IPS DF 6.9 (cell line): ENCODE measurements at regions not wholly inside any gene's neighbourhood (a gene's known extent, or its start where the extent isn't known, plus 50 kb on each side); places are given as distances from the start of the nearest gene placed in this dataset.

Experiments
- DNase-seq: peaks from one replicate; pipeline ENCODE4 v3.0.0-alpha.2; 2013; ENCODE audit warnings: low read depth, low spot score
- H3K27ac ChIP-seq: one replicate; pipeline ENCODE4 v1.5.1; 2013; ENCODE audit warnings: low read length, control low read depth
- H3K27me3 ChIP-seq: 2 replicates; pipeline ENCODE4 v1.6.1; 2013; ENCODE audit warnings: mild to moderate bottlenecking, low read length; ENCODE audit not compliant: control insufficient read depth, insufficient read depth
- H3K36me3 ChIP-seq: 2 replicates; pipeline ENCODE4 v1.6.1; 2013; ENCODE audit warnings: low read length; ENCODE audit not compliant: control insufficient read depth, insufficient read depth
- H3K4me1 ChIP-seq: 2 replicates; pipeline ENCODE4 v1.6.1; 2013; ENCODE audit warnings: low read length; ENCODE audit not compliant: control insufficient read depth, insufficient read depth
- H3K4me3 ChIP-seq: 2 replicates; pipeline ENCODE4 v1.5.1; 2013; ENCODE audit warnings: mild to moderate bottlenecking, low read length
- H3K9me3 ChIP-seq: 2 replicates; pipeline ENCODE4 v1.6.1; 2013; ENCODE audit warnings: low read length, inconsistent platforms; ENCODE audit not compliant: control insufficient read depth, insufficient read depth
- WGBS: extraction: QIAGEN DNeasy Blood & Tissue Kit; methylation state at CpG from one replicate; pipeline ENCODE4 v1.1.7; 2013; ENCODE audit warnings: mixed read lengths, missing lambda C conversion rate; ENCODE audit not compliant: insufficient read length, insufficient coverage; 5-methylcytosine and 5-hydroxymethylcytosine counted together

DNA sequence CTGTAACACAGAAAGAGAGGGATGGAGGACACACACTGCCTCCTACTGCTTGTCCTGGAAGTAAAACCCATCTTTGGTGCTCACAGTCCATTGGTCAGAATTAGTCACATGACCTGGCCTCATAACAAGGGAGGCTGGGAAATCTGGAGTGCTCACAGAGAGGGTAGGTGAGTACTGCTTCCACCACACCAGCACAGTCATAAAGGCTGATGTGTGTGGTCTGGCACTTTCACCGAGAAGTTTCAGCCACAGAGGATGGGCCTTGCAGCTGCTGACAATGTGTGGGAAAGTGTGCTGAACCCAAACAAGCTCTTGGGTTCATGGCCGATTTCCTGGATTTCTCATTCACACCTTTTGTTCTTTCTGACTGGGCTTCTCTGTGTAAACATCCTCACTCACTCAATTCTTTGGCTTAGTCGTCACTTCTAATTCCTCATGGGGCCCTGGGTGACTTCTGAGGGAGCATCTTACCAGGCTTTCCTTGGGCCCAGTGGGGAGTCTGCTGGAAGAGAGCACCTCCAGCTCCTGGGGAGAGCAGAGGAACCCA is 100.7 kb downstream of the ASB7 start:
- DNase-seq, result no peak
- Histone ChIP-seq H3K4me3 (no peak overlapping the region), H3K27ac (no peak overlapping the region), H3K36me3 (no peaks in the 10 kb centered on the region), H3K27me3 (no peaks in the 10 kb centered on the region), H3K4me1 (no peaks in the 10 kb centered on the region), H3K9me3 (0 out of 2 replicates have a peak, but pooled peaks cover 1% of the 10 kb centered on the region)
- WGBS, result no CpG with 5 or more reads among the region's 3 CpGs

GRCh38 chr15:100703671-100704070 is 101.3 kb downstream of the ASB7 start:
- H3K27ac ChIP-seq, result no peak overlapping the region

DNA sequence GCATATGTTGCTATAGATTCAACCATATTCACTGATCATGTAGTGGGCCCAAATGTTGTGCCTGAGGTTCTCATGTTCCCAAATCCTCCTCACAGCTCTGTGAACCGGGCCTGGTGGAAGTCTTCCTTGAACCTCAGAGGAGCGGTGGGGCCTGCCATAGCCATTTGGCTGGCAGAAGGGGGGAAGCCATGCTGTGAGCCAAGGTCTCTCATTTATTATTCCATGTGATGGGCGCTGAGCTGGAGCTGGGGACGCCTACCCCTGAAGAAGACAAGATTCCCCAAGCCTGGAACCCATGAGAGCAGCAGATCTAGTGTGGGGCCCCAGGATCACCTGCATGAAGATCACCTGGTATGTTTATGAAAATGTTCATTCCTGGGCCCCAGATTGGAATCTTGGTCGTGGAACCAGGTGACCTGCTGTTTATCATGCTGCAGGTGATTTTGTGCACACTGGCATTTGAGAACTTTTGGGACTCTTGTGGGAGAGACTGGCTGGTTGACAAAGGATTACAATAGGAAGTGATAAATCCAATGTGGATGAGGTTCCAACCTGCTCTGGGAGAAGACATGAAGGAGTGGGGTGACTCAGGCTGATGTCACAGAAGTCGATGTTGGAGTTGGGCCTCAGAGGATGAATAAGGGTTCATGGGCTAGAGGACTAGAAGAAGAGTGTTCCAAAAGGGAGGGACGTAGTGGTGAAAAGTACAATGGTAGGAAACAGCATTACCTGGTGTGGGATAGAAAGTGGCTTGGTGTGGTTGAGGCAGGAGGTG is 102.1 kb downstream of the ASB7 start:
- WGBS, result no CpG with 5 or more reads among the region's 7 CpGs
- no peak overlapping the region for H3K4me3 ChIP-seq
- H3K27me3 ChIP-seq, result no peaks in the 10 kb centered on the region
- H3K9me3 ChIP-seq, result 0 out of 2 replicates have a peak, but pooled peaks cover 1% of the 10 kb centered on the region
- DNase-seq, result no peak
- H3K4me1 ChIP-seq, result no peaks in the 10 kb centered on the region
- no peaks in the 10 kb centered on the region for H3K36me3 ChIP-seq
- no peak overlapping the region for H3K27ac ChIP-seq

More at GRCh38 chr15:100703671-100704070, 101.3 kb downstream of the ASB7 start:
- no CpG with 5 or more reads among the region's 10 CpGs for WGBS
- DNase-seq, result no peak
- Histone ChIP-seq H3K4me1 (no peaks in the 10 kb centered on the region), H3K36me3 (no peaks in the 10 kb centered on the region), H3K9me3 (0 out of 2 replicates have a peak, but pooled peaks cover 1% of the 10 kb centered on the region), H3K27me3 (no peaks in the 10 kb centered on the region), H3K4me3 (no peak overlapping the region)

- H3K9me3 ChIP-seq, result 0 out of 2 replicates have a peak, but pooled peaks cover 1% of the 10 kb centered on the region
- H3K4me1 ChIP-seq, result no peaks in the 10 kb centered on the region
- no peak for DNase-seq
- H3K27ac ChIP-seq, result no peak overlapping the region
- H3K36me3 ChIP-seq, result no peaks in the 10 kb centered on the region
- no peaks in the 10 kb centered on the region for H3K27me3 ChIP-seq
- no CpG with 5 or more reads among the region's 7 CpGs for WGBS
- no peak overlapping the region for H3K4me3 ChIP-seq
Measured at GRCh38 chr15:100705065-100705464, 102.7 kb downstream of the ASB7 start.

- no peak for DNase-seq
- no CpG with 5 or more reads among the region's 11 CpGs for WGBS
- Histone ChIP-seq H3K4me3 (no peak overlapping the region), H3K4me1 (no peaks in the 10 kb centered on the region), H3K27me3 (no peaks in the 10 kb centered on the region), H3K9me3 (0 out of 2 replicates have a peak, but pooled peaks cover 1% of the 10 kb centered on the region), H3K27ac (no peak overlapping the region), H3K36me3 (no peaks in the 10 kb centered on the region)
Measured at GRCh38 chr15:100705841-100706240, 103.5 kb downstream of the ASB7 start.

- no peak for DNase-seq
- Histone ChIP-seq H3K27me3 (no peaks in the 10 kb centered on the region), H3K4me3 (no peak overlapping the region), H3K36me3 (no peaks in the 10 kb centered on the region), H3K4me1 (no peaks in the 10 kb centered on the region), H3K27ac (no peak overlapping the region), H3K9me3 (0 out of 2 replicates have a peak, but pooled peaks cover 1% of the 10 kb centered on the region)
- no CpG with 5 or more reads among the region's 4 CpGs for WGBS
Measured at GRCh38 chr15:100707229-100707628, 104.8 kb downstream of the ASB7 start.

DNA sequence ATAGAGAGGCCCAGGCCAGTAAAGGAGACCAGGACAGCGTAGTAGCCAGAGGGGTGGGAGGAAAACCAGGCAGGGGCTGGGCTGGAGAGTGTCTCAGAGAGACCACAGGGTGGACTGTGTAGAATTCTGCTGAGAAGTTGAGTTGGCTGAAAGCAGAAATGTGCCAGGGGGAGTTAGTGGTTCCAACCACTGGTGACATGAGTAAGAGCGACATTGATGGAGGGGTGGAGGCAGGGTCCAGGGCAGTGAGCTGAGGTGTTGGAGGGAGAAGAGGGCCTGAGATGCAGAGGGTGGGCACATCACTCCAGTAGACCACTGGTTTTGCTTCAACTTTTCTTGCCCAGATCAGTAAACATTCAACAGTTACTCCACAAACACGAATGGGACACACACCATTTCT is 106.5 kb downstream of the ASB7 start:
- no peak overlapping the region for H3K4me3 ChIP-seq
- H3K4me1 ChIP-seq, result no peaks in the 10 kb centered on the region
- no peaks in the 10 kb centered on the region for H3K9me3 ChIP-seq
- DNase-seq, result no peak
- no peaks in the 10 kb centered on the region for H3K36me3 ChIP-seq
- WGBS, result no CpG with 5 or more reads among the region's 3 CpGs
- no peaks in the 10 kb centered on the region for H3K27me3 ChIP-seq
- no peak overlapping the region for H3K27ac ChIP-seq

DNA sequence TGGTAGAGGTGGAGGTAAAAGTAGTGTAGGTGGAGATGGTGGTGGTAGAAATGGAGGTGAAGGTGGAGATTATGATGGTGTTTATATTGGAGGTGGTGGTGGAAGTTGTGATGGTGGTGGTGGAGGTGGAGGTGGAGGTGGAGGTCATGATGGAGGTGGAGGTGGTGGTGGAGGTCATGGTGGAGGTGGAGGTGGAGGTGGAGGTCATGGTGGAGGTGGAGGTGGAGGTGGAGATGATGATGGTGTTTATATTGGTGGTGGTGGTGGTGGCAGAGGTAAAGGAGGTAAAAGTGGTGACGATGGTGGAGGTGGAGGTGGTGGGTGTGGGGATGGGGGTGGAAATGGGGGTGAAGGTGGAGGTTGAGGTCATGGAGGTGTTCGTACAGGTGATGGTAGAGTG is 107.8 kb downstream of the ASB7 start:
- 100% methylated on average over 1 of the region's 2 CpGs for WGBS
- no peaks in the 10 kb centered on the region for H3K36me3 ChIP-seq
- no peak for DNase-seq
- H3K9me3 ChIP-seq, result no peaks in the 10 kb centered on the region
- no peaks in the 10 kb centered on the region for H3K4me1 ChIP-seq
- no peak overlapping the region for H3K4me3 ChIP-seq
- no peaks in the 10 kb centered on the region for H3K27me3 ChIP-seq
- no peak overlapping the region for H3K27ac ChIP-seq

GRCh38 chr15:100710744-100711515 is 108.5 kb downstream of the ASB7 start:
- WGBS, result no CpG with 5 or more reads among the region's 16 CpGs
- H3K27me3 ChIP-seq, result no peaks in the 10 kb centered on the region
- H3K4me1 ChIP-seq, result no peaks in the 10 kb centered on the region
- no peaks in the 10 kb centered on the region for H3K36me3 ChIP-seq
- H3K9me3 ChIP-seq, result no peaks in the 10 kb centered on the region
- H3K27ac ChIP-seq, result no peak overlapping the region
- H3K4me3 ChIP-seq, result no peak overlapping the region
- DNase-seq, result no peak

- H3K9me3 ChIP-seq, result no peaks in the 10 kb centered on the region
- no peak overlapping the region for H3K27ac ChIP-seq
- no peaks in the 10 kb centered on the region for H3K27me3 ChIP-seq
- DNase-seq, result no peak
- WGBS, result no CpG with 5 or more reads among the region's 9 CpGs
- H3K4me1 ChIP-seq, result no peaks in the 10 kb centered on the region
- H3K4me3 ChIP-seq, result no peak overlapping the region
- H3K36me3 ChIP-seq, result no peaks in the 10 kb centered on the region
Measured at GRCh38 chr15:100711516-100712021, 109.2 kb downstream of the ASB7 start.
